Esophagus squamous epithelium (tissue), 5 donors: ENCODE measurements at regions not wholly inside any gene's neighbourhood (a gene's known extent, or its start where the extent isn't known, plus 50 kb on each side); places are given as distances from the start of the nearest gene placed in this dataset.
"Not testable (repeated sequence)": the region's sequence is repeated elsewhere in the genome, so short reads cannot be mapped to it uniquely, and the experiment has no call there.

Experiments
- DNase-seq: peaks from one replicate; lab custom pipeline; 2025; lab: John Stamatoyannopoulos, UW
- H3K27ac ChIP-seq, 4 donors: fragments of 200-600 bp; sonication (generic); one replicate each; pipeline ENCODE4 v1.5.1; 2016 to 2019; ENCODE audit warnings: mild to moderate bottlenecking in 1 of 4
- H3K27me3 ChIP-seq, 4 donors: fragments of 200-600 bp; sonication (generic); 1 replicate in 3 of 4; 2 replicates in 1 of 4; pipeline versions ENCODE4 v1.5.1 to v1.6.0; 2017 to 2021; ENCODE audit warnings: antibody characterized with exemption in 1 of 4
- H3K36me3 ChIP-seq, 3 donors: fragments of 200-600 bp; sonication (generic); one replicate each; pipeline ENCODE4 v1.5.1; 2016 to 2019
- H3K4me1 ChIP-seq, 3 donors: fragments of 200-600 bp; sonication (generic); one replicate each; pipeline ENCODE4 v1.5.1; 2017 to 2019
- H3K4me3 ChIP-seq, 4 donors: fragments of 200-600 bp; sonication (generic); 1 replicate in 3 of 4; 2 replicates in 1 of 4; pipeline ENCODE4 v1.5.1; 2016 to 2019; ENCODE audit warnings: mild to moderate bottlenecking in 2 of 4, moderate library complexity in 1 of 4
- H3K9me3 ChIP-seq, 3 donors: fragments of 200-600 bp; sonication (generic); one replicate each; pipeline ENCODE4 v1.5.1; 2016 to 2019
- CTCF ChIP-seq, 6 experiments: fragments of 450-650 bp in 4 of 6; fragments of 200-600 bp in 2 of 6; sonication (generic) in 2 of 6; IDR thresholded peaks; one replicate each; pipeline ENCODE4 v1.5.1; 2016 to 2019; ENCODE audit warnings: antibody characterized with exemption in 6 of 6, mild to moderate bottlenecking in 4 of 6, moderate library complexity in 4 of 6
- POLR2A ChIP-seq, 4 donors: fragments of 450-650 bp; IDR thresholded peaks; one replicate each; pipeline ENCODE4 v1.6.1; 2017; ENCODE audit warnings: antibody characterized with exemption in 4 of 4, mild to moderate bottlenecking in 4 of 4, moderate library complexity in 3 of 4
- whole genome bisulfite sequencing, 2 donors: methylation state at CpG; one replicate each; pipeline ENCODE4 v1.1.5; 2018; 5-methylcytosine and 5-hydroxymethylcytosine counted together
- intact Hi-C: fragments of 100-400 bp; cut with DNase I; formaldehyde crosslinking; loops from one replicate; pipeline ENCODE4 v1.15.0; 2022
- donor health status: DM: yes; HTN: yes; CAD: no.

DNA sequence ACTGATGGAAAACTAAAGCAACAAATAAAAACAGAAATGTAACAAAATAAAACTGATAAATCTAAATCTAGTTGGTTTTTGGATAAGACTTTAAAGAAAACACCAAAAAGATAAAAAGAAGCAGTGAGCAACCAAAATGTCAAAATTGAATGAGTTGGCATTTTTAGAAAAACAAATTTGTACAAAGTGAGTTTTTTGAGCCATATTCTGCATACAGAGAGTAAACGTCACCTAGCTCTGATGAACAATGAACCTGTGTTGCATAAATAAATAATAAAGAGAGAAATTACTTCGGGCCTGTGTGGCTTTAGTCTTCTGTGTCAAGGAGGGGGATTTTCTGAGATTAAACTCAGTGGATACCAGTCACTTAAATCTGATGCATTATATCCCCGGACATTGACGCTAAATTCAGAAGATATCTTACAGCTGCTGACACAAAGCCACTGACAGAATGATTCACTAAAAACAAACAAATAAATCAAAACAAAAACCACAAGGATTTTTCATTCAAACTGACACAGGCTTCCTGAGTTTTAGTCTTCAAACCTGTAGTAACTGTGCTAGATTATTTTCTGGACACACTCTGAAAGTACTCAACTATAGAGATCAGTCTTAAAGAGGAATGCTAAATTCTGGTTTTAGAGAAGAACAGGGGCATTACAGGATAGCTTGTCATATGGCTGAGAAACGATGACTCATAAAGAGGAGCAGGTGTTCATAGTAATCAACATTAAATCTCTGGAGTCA, 403.5 kb upstream of the ST8SIA4 start:
- intact Hi-C loops = no loop called here
- no peaks in the 10 kb centered on the region for H3K27me3 ChIP-seq
- DNase-seq = no peak
- H3K4me3 ChIP-seq = no peak overlapping the region
- 10 to 28% methylated on average over 5 of the region's 5 CpGs for WGBS, 2 donors
- no peaks in the 10 kb centered on the region for H3K4me1 ChIP-seq
- TF ChIP-seq POLR2A (IDR thresholded peaks at IDR 0.05) (no peak), CTCF (IDR thresholded peaks at IDR 0.05) (no peak)
- H3K36me3 ChIP-seq = no peaks in the 10 kb centered on the region
- no peak overlapping the region for H3K27ac ChIP-seq
- no peaks in the 10 kb centered on the region for H3K9me3 ChIP-seq

DNA sequence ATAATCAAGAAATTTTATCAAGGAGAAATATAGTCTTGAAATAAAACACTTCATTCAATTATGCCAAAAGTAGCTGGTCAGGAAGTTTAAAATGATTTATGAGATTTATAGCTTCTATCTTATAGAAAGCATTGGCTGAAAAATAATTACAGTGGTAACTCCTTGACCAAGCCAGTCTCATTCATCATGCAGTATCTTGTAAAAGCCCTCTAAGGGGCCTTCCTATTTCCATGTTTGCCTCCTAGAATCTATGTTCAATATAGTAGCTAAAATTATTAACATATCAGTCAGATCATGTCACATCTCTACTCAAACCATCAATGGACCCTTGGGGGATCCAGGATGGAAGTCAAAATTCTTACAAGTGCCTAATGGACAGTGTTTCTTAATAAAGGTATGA, 393.4 kb upstream of the ST8SIA4 start:
- intact Hi-C loops = no loop called here
- no peak for TF ChIP-seq POLR2A (IDR thresholded peaks at IDR 0.05)
- TF ChIP-seq CTCF (IDR thresholded peaks at IDR 0.05) = no peak
- H3K9me3 ChIP-seq = no peaks in the 10 kb centered on the region
- H3K4me3 ChIP-seq = no peak overlapping the region
- no peaks in the 10 kb centered on the region for H3K27me3 ChIP-seq
- no peak for DNase-seq
- H3K36me3 ChIP-seq = no peaks in the 10 kb centered on the region
- no peak overlapping the region for H3K27ac ChIP-seq
- no peaks in the 10 kb centered on the region for H3K4me1 ChIP-seq

GRCh38 chr5:101292199-101292598, 389.1 kb upstream of the ST8SIA4 start:
- DNase-seq = no peak
- no peak for TF ChIP-seq POLR2A (IDR thresholded peaks at IDR 0.05)
- no peak for TF ChIP-seq CTCF (IDR thresholded peaks at IDR 0.05)
- intact Hi-C loops = no loop called here
- H3K36me3 ChIP-seq = no peaks in the 10 kb centered on the region
- WGBS, 2 donors = 48 to 75% methylated on average over 2 of the region's 2 CpGs
- no peak overlapping the region for H3K4me3 ChIP-seq
- H3K9me3 ChIP-seq = no peaks in the 10 kb centered on the region
- H3K27me3 ChIP-seq = no peaks in the 10 kb centered on the region
- H3K4me1 ChIP-seq = no peaks in the 10 kb centered on the region
- no peak overlapping the region for H3K27ac ChIP-seq

- intact Hi-C loops, H3K36me3 ChIP-seq, DNase-seq, H3K4me3 ChIP-seq, H3K4me1 ChIP-seq, H3K9me3 ChIP-seq, H3K27ac ChIP-seq, H3K27me3 ChIP-seq: not testable (repeated sequence)
- WGBS, 2 donors = 91 to 94% methylated on average over 1 of the region's 1 CpG
Measured at GRCh38 chr5:101290761-101291160, 387.7 kb upstream of the ST8SIA4 start.

- Histone ChIP-seq H3K27me3 (no peaks in the 10 kb centered on the region), H3K36me3 (no peaks in the 10 kb centered on the region), H3K4me1 (no peaks in the 10 kb centered on the region), H3K27ac (no peak overlapping the region), H3K9me3 (no peaks in the 10 kb centered on the region), H3K4me3 (no peak overlapping the region)
- DNase-seq = no peak
- intact Hi-C loops = no loop called here
- no peak for TF ChIP-seq CTCF (IDR thresholded peaks at IDR 0.05)
- no peak for TF ChIP-seq POLR2A (IDR thresholded peaks at IDR 0.05)
- 80 to 84% methylated on average over 7 of the region's 7 CpGs for WGBS, 2 donors
Measured at GRCh38 chr5:101288633-101289032, 385.6 kb upstream of the ST8SIA4 start.
